ENCODE measurements at regions not wholly inside any gene's neighbourhood (a gene's known extent, or its start where the extent isn't known, plus 50 kb on each side); places are given as distances from the start of the nearest gene placed in this dataset.
"Not testable (repeated sequence)": the region's sequence is repeated elsewhere in the genome, so short reads cannot be mapped to it uniquely, and the experiment has no call there.

DNA sequence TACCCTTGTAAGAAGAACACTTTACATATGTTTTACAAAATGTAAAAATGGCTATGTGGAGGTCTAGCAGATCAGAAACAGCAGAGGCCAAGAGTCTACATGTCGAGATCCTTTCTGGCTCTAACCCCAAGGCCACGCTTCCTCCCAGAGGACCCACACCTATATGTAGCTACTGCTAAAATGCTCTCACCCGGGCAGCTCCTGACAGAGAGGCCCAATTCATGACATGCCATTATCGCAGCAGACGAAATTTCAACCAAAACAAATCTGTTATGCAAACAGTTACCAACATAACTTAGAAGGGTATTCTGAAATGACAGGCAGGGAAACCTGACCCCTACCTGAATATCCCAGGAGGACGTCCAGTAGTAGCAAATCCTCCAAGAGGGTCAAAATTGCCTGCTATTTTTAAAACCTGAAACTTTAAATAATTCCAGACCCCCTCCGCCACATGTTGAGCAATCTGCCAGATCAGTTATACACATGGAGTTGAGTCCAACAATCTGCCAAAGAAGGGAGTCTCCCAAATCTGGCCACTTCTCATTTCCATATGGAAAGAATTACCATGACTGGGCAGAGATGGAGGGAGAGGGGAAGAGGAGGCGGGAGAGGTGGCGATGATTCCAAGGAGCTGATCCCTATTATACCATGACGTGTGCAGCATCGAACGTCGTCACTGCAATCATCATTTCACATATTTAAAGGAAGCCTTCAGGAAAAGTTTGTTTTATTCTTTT, 192.9 kb upstream of the TBL1X start:
- DNase-seq, result peak; percentile 38

DNA sequence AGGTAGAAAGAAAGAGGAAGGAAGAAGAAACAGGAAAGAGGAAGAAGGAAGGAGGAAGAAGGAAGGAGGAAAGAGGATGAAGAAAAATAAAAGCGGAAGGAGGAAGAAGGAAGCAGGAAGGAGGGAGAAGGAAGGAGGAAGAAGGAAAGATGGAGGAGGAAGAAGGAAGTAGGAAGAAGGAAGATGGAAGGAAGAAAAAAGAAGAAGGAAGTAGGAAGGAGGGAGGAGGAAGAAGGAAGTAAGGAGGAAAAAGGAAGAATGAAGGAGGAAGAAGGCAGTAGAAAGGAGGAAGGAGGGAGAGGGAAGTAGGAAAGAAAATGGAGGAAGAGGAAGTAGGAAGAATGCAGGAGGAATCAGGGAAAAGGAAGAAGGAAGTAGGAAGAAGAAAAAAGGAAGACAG, 191.1 kb upstream of the TBL1X start:
- no peak for DNase-seq

DNA sequence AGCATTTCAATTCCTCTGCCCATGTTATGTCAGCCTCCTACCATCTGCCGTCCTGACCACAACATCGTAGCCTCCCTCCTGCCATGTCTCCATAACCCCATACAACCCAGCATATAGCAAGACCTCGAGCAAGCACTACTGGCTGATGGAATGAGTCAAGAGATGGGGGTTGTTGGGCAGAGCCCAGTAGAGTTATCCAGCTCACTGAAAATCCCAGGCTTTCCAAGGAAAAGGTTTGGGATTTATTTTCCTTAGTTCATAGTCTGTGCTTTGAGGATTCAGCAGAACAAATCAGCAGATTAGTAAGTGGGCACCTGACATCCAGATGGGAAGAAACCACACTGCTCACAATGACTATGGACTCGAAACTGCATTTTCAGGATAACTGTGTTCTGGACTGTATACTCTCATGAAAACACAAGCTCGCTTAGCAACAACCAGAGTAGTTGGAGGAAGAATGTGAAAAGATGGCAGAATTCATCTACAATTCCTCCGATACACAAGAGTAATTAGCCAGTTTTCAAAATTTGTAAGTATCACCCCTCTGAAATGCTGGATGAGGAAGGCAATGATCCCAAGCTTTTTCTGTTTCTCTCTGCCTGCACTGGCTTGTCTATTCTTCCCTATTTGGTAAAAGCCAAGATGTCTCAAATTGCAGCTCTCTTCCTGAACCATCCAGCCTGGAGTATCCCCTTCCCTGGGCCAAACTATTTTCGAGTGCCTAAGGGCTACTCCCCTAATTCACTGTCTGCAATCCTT, 186.2 kb upstream of the TBL1X start:
- no peak for DNase-seq

DNA sequence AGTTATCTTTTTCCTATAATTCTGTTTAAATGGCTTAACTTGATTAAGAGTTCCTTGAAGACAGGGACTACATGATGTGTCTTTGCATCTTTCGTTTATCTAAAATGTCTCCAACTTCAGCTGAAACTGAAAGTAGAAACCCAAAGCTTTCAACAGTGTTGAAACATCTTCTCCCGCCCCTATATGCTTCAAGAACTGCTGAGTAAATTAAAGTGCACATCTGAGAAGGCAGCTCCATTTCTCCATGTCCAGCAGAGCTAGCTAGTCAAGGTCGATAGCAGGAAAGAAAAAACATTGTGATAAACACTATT, 185.7 kb upstream of the TBL1X start:
- no peak for DNase-seq

DNA sequence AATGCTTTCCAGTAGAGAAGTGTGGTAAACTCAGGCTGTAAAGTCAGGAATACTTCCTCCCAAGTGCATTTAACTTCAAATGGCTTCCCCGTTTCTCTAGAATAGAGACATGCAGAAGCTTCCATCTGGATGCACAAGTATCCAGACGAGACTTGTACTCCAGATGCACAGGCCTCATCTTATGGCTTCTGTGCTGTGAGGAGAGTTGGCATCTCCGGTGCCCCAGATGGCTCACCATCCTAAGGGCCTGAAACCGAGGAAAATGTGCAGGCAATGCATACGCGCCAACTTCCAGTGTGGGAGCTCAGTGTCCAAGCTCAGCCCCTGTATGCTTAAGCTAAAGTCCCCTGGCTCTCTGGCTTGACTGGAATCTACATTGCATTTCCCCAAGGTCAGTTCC, 184.0 kb upstream of the TBL1X start:
- DNase-seq, result no peak

DNA sequence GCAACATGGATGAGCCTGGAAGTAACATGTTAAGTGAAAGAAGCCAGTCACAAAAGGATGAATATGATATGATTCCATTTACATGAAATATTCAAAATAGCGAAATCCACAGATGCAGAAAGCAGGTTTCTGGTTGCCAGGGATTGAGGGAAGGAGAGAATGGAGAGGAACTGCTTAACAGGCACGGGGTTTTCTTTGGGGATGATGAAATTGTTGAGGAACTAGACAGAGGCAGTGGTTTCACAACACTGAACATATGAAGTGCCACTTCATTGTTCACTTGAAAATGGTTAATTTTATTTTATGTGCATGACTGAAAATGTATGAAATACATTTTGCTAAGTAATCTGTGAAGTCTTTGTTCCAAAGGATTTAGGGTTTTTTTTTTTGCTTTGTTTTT, 182.5 kb upstream of the TBL1X start:
- DNase-seq, result no peak

DNA sequence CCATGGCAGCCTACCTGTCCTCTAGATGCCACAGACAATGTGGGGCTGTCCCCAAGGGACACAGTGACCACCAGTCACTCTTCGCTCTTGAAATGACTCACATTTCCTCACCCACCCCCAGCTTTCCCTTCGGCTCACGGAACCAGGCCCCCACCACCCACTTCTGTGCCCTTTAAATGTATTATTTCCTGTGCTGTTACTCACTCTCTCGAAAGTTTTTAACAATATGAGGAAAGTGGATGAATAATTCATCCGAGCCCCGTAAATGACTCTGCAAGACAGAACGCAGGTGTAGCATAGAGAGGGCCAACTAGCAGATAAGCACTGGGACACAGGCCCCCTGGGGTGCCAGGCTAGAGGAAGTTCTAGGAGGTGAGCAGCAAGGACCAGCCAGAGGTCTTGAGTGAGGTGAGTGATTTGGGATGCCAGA, 179.5 kb upstream of the TBL1X start:
- no peak for DNase-seq

DNA sequence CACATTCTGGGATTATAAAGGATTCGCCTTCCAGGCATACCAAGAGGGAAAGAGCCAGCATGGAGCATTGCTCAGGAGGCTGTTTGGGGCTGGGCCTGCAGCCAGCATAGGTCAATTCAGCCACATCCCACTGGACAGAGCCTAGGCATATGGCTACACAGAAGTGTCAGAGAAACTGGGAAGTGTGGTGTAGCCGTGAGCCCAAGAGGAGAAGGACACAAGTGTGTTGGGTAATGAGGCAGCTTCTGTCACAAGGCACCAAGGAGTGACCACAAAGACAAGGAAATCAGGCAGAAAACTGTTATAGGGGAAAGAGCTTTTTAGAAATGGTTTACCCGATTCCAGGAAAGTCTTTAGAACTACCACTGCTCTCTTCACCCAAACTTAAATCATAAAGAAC, 178.6 kb upstream of the TBL1X start:
- DNase-seq, result no peak

DNA sequence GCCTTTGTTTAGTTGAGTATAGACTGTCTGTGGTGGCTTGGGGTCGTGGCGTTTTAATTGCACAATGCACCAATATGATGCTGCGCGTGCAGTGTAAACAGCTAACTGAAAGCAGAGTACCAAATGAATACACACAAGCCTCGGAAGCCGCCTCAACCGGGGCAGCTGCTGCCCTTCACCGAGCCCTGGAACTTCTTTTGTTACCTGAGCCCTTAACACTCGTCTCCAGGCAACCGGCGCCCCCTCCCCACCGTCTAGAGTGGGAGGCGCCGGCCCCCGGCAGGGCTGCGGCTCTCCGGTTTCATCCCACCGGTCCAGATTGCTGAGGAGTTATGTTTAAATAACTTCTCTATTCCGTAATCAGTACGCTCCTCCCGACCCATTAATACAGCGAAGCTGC, 173.2 kb upstream of the TBL1X start:
- no peak for DNase-seq

DNA sequence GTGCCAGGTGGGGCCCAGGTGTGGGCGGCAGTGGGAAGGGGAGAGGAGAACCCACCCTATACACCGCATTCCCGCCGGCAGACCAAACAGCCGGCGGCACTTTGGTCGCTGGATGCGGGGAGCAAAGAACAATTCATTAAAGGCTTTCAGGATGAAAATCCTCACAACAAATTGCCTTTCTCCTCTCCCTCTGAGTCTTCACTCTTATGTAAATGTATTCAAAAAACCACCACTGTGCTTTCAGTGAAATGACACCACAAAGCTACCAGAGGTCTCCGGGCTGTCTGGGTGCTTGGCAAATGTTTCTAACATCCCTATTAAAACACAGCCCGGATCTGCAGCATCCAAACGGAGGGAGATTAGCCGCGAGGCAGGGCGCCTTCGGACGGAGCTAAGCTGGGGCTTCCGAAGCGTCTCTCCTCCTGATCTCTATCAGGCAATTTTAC, 171.8 kb upstream of the TBL1X start:
- no peak for DNase-seq

DNA sequence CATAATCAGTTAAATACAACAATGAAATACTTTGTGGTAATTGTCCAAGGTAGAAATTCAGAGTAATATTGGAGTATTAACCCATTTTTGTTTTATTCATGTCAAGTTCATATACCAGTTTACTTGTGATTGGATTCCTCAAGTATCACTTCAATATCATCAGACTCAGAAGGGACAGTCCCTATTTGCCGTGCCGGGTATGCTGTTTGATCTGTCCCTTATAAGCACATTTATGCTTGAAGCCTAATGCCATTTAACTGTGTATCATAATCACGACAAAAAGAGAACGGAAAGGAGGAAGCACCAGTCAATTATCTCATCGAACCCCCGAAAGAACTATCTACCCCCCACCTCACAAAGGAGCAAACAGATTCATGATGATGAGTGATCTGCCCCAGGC, 171.0 kb upstream of the TBL1X start:
- no peak for DNase-seq

DNA sequence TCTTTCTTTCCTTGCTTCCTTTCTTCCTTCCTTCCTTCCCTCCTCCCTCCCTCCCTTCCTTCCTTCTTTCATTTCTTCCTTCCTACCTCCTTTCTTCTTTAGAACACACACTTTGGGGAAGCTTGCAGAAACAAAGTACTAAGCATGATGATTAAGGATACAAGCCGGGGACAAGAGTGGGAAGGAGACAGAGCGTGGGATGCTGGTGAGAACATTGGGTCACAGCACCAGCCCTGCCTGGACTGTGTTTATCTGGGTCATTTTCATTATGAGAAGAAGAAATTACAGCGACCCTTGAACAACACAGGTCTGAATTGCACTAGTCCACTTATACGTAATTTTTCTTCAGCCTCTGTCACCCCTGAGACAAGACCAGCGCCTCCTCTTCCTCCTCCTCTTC, 169.3 kb upstream of the TBL1X start:
- no peak for DNase-seq

DNA sequence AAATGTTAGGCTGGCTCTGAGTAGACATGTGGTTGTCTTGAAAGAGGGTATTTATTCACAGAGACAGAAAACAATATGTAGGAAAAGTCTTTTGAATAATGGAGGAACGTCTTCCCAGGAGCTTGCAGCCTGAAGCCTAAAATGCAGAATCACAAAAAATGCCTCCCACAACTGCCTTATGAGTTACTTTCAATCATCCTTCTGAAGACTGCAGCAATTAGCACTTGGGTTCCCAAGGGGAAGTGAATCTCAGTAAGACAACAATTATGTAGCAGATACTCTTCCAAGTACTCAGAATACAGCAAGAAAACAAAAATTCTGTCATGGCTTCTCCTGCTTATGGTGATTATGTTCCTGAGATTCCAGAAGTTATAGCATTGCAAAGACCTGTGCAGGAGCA, 166.6 kb upstream of the TBL1X start:
- no peak for DNase-seq

DNA sequence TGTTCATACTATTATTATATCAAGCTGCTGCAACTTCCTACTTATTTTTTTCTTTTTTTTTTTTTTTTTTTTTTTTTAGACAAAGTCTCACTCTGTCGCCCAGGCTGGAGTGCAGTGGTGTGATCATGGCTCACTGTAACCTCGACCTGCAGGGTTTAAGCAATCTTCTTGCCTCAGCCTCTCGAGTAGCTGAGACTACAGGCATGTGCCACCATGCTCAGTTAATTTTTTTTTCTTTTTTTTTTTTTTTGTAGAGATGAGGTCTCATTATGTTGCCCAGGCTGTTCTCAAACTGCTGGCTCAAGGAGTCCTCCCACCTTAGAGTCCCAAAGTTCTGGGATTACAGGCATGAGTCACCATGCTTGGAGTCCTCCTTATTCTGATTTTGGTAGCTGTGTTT, 165.2 kb upstream of the TBL1X start:
- not testable (repeated sequence) for DNase-seq

DNA sequence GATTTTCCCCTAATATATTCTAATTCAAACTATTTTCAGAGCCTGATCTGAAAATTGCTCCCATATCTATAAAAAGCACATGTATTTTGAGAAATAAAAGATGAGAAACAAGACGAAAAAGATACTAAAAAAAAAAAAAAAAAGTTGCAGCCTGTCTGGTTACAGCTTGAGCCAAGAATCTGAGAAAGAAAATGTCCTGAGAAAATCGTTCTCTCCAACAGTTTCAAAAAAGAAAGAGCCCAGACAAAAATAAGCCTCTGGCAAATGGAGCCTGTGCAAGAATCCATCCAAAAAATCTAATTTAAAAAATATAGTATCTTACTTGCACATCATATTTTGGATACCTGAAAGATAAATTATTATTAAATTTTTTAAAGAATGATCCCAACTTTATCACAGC, 163.0 kb upstream of the TBL1X start:
- no peak for DNase-seq

DNA sequence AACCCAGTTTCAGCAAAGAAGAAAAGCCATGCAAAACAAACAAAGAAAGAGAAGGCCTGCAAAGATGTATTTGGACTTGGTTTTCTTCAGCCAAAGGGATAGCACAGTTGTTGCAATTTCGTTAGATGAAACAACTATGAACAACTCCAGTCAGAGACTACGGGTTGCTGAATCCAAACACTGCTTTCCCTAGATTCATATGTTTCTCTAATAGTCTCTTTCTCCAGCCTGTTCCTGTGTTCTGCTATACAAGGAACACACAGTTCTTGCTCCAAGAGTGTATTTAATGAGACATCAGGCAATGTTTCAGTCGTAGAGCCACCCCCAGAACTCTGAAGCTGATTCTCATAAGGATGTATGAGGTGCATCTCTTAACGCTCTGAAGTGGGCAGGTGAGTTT, 162.5 kb upstream of the TBL1X start:
- no peak for DNase-seq

DNA sequence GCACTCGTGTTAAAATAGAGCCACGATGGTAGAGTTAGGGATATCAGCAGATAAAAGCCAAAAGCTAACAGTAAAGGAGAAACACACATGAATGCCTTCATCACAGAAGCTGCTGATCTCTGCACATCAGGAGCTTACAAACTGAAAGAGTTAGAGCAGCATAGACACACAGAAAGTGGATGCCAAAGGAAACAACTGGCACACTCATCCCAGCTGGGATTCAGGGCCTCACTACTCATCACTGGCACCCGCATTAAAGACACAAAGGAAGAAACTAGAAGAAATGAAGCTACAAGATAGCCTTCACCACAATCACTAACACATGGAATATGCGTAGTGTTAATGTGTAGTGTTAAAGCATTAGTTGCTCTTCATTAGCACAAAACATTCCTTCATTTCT, 156.4 kb upstream of the TBL1X start:
- no peak for DNase-seq

DNA sequence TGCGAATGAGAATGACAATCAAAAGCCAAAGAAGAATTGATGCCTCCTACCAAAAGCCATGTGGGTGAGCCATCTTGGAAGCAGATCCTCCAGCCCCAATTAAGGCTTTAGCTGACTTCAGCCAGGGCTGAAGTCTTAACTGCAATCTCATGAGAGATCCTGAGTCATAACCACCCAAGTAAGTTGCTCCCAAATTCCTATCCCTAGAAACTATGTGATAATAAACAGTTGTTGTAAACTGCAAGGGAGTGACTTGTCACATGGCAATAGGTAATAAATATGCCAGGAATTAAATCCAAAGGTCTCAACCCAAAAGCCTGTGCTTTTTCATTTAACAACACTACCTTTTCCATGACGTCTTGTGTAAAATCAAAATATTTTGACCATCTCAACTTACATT, 154.2 kb upstream of the TBL1X start:
- no peak for DNase-seq

DNA sequence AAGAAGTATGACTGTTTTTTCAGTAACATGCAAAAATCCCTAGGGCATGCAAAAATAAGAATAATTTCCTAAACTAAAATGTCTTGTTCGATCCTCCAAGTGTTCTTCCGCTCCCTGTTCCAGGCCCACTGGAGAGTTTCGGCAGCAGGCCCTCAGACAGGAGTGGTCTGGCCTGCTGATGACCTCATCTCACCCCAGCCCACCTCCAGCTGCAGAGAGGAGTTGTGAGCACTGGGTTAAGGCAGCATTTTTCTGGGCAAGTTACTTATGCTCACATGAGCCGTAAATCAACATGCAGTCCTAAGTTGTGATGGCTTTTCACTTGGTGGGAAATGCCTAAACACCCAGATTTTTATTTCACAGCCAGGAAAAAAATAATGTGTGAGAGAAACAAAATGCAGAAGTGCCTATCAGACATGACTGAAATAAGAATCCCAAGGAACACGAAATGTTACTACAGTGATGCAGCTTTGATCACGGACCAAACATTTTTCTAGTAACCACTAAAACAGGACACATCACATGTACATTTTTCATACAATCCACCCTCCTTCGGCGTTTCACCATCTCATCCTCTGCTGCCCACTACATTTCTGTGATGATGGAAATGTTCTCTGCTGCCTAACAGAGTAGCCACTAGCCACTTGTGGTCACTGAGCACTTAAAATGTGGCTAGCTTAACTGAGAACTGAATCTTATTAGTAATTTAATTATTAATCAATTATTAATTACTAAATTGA, 153.3 kb upstream of the TBL1X start:
- no peak for DNase-seq

DNA sequence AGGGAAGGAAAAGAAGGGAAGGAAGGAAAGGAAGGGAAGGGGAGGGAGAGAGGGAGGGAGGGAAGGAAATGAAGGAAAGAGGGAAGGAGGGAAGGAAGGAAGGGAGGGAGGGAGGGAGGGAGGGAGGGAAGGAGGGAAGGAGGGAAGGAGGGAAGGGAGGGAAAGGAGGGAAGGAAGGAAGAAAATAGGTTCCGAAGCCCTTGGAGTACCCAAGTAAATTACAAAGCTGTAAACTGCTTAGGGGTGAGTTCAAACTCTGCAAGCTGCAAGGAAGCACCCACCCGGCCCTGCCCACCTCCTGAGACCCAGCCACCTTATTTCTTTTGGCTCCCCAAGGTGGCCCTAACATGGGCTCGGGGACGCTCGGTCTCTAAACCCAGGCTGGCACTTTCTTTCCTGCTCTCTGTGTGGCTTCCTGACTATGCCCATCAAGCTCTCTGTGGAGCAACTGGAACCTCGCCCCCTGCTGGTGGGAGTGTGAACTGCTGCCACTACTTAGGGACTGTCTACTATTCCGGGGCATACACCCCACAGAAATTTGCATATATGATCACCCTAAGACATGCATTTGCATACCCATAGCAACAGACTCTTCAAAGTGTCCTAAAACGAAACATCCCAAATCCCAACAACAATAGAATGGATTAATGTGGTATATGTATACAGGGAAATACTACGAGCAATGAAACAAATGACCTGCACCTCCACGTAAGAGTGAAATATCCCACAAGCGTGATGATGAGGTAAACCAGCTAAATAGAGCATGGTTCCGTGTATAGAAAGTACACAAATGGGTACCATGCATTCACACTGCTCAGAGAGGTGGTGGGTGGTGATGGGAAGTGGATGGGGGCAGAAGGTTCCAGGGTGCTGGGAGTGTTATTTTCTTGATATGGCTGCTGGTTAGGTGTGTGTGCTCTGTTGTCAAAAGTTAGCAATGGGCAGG, 151.7 kb upstream of the TBL1X start:
- no peak for DNase-seq

DNA sequence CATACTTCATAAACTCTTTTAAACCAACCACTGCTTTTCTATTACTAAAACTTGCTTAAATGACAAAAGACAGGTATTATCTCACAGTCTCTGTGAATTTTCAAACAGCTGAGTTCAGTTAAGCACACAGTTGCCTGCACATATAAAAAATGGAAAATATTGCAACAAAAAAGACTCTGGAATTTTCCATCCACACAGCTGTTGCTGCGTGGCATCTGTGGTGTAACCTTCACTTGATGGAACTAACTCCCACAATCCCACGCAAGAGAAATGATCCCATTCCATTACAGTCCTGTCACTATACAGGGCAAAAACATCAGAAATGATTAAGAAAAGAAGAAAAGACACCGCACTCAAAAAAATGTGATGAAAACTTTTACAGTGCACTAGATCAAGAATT, 149.8 kb upstream of the TBL1X start:
- no peak for DNase-seq

DNA sequence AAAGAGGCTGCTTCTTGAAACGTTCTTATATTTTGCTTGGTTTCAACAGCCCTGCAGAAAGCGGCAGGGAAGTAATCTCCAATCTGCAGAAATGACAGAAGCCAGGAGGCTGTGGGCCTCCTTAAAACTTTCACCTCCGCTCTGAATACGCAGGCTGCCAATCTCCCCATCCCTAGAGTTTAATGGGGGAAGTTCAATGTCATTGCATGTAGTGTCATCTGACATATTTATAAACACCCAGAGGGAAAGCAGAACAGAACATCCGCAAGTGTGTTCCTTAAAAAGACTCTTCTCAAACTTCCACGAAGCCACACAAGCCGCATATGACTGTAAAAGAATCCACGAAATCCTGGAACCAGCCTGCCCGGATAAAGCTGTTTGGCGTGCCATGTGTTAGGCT, 148.8 kb upstream of the TBL1X start:
- DNase-seq, result no peak
